Gastroesophageal sphincter (tissue), 3 donors: ENCODE measurements at regions not wholly inside any gene's neighbourhood (a gene's known extent, or its start where the extent isn't known, plus 50 kb on each side); places are given as distances from the start of the nearest gene placed in this dataset.

Source experiments
- EP300 ChIP-seq: sonication (generic); formaldehyde crosslinking; IDR thresholded peaks from one replicate; pipeline ENCODE4 v1.6.1; 2017; ENCODE audit warnings: antibody characterized with exemption, mild to moderate bottlenecking
- POLR2A ChIP-seq, 2 donors: fragments of 450-650 bp; IDR thresholded peaks; one replicate each; pipeline ENCODE4 v1.6.1; 2017; ENCODE audit warnings: antibody characterized with exemption in 2 of 2, mild to moderate bottlenecking in 2 of 2, moderate library complexity in 1 of 2
- POLR2AphosphoS5 ChIP-seq: sonication (generic); formaldehyde crosslinking; IDR thresholded peaks from one replicate; pipeline ENCODE4 v1.6.1; 2017; ENCODE audit warnings: antibody characterized with exemption
- TF ChIP-seq, protein P1 (sequence below), 4 experiments: fragments of 200-600 bp in 2 of 4; fragments of 450-650 bp in 2 of 4; sonication (generic) in 1 of 4; IDR thresholded peaks; one replicate each; pipeline ENCODE4 v1.5.1; 2017 to 2019; ENCODE audit warnings: antibody characterized with exemption in 4 of 4, mild to moderate bottlenecking in 2 of 4, moderate library complexity in 2 of 4

DNA sequence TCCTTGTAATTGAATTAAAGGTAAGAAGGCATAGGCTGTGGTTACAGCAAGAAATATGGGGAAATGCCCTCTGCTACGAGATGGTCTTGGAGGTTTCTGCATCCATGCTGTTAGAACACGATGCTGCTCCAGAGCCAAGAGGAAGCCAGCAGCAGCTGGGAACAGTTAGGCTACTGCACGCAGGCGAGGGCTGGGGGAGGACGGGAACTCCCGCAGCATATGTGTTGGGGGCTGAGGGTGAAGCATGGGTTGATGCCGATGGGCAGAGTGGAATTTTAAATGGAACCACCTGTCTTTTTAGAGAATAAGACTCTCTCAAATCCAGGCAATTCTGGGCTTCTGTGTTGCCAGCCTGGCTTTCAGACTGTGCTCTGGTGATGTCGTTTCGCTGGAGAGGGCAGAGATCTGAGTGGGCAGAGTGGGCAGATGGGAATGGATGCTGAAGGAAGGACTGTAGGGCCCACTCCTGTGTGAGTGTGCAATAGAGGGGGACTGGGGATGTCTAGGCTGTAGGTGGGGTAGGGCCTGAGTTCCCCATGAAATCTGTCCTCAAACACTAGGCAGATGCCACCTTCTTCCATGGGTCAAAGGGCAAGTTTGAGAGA, 417.0 kb upstream of the TPM1 start:
- no peak for TF ChIP-seq POLR2A (IDR thresholded peaks at IDR 0.05)
- TF ChIP-seq, protein P1, sequence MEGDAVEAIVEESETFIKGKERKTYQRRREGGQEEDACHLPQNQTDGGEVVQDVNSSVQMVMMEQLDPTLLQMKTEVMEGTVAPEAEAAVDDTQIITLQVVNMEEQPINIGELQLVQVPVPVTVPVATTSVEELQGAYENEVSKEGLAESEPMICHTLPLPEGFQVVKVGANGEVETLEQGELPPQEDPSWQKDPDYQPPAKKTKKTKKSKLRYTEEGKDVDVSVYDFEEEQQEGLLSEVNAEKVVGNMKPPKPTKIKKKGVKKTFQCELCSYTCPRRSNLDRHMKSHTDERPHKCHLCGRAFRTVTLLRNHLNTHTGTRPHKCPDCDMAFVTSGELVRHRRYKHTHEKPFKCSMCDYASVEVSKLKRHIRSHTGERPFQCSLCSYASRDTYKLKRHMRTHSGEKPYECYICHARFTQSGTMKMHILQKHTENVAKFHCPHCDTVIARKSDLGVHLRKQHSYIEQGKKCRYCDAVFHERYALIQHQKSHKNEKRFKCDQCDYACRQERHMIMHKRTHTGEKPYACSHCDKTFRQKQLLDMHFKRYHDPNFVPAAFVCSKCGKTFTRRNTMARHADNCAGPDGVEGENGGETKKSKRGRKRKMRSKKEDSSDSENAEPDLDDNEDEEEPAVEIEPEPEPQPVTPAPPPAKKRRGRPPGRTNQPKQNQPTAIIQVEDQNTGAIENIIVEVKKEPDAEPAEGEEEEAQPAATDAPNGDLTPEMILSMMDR (IDR thresholded peaks at IDR 0.05) = no peak
- no peak for TF ChIP-seq EP300
- no peak for TF ChIP-seq POLR2AphosphoS5
